PC-3 (cell line): ENCODE measurements at regions not wholly inside any gene's neighbourhood (a gene's known extent, or its start where the extent isn't known, plus 50 kb on each side); places are given as distances from the start of the nearest gene placed in this dataset.
A peak's percentile ranks its signal among the peaks of the same experiment; 100 is the strongest.

Experiments used
- ATAC-seq: fragments of 200-7000 bp; cut with Tn5 transposase; 2 replicates; pipeline ENCODE4 v1.9.1; 2020; ENCODE audit warnings: mild to moderate bottlenecking, moderate library complexity
- BruUV-seq: library from RNA; stranded (reverse); fragments of 400-500 nt; replicated peaks from 2 replicates; lab custom pipeline; 2021; lab: Mats Ljungman, UMichigan
- CTCF ChIA-PET: fragments of 300-600 bp; sonication (Branson Sonifier 250); formaldehyde crosslinking; loops from one replicate; lab custom pipeline; 2022; ENCODE audit warnings: antibody characterized with exemption; lab: Charles Lee
- POLR2A ChIA-PET: fragments of 300-600 bp; sonication (Branson Sonifier 250); formaldehyde crosslinking; loops from one replicate; lab custom pipeline; 2022; ENCODE audit warnings: antibody characterized with exemption; ENCODE audit not compliant: unreplicated experiment; lab: Charles Lee
- DNase-seq: peaks from one replicate; pipeline ENCODE4 v3.0.0-alpha.2; 2015
- H2AFZ ChIP-seq: fragments of 300-600 bp; sonication (generic); 2 replicates; pipeline ENCODE4 v1.6.0; 2016; ENCODE audit warnings: antibody characterized with exemption, low read length
- H3F3A ChIP-seq: fragments of 300-600 bp; sonication (generic); one replicate; pipeline ENCODE4 v1.6.0; 2017; ENCODE audit warnings: antibody characterized with exemption, low read length, control low read depth, mild to moderate bottlenecking; ENCODE audit not compliant: unreplicated experiment
- H3K27ac ChIP-seq: fragments of 300-600 bp; sonication (generic); 2 replicates; pipeline ENCODE4 v1.5.1; 2016; ENCODE audit warnings: mild to moderate bottlenecking, low read length
- H3K27me3 ChIP-seq: fragments of 300-600 bp; sonication (generic); 2 replicates; pipeline ENCODE4 v1.6.1; 2016; ENCODE audit warnings: low read length, mixed read lengths
- H3K36me3 ChIP-seq: fragments of 300-600 bp; sonication (generic); 2 replicates; pipeline ENCODE4 v1.6.1; 2016; ENCODE audit warnings: low read depth, mixed run types, low read length, mixed read lengths
- H3K4me1 ChIP-seq: fragments of 300-600 bp; sonication (generic); 2 replicates; pipeline ENCODE4 v1.5.1; 2016; ENCODE audit warnings: low read length; ENCODE audit not compliant: insufficient read depth
- H3K4me2 ChIP-seq: fragments of 300-600 bp; sonication (generic); 2 replicates; pipeline ENCODE4 v1.6.0; 2016; ENCODE audit warnings: low read length
- H3K4me3 ChIP-seq: fragments of 300-600 bp; sonication (generic); 2 replicates; pipeline ENCODE4 v1.5.1; 2016; ENCODE audit warnings: mild to moderate bottlenecking, low read length, mixed read lengths
- H3K79me2 ChIP-seq: fragments of 300-600 bp; sonication (generic); 2 replicates; pipeline ENCODE4 v1.6.1; 2017; ENCODE audit warnings: low read length, mixed read lengths
- H3K9ac ChIP-seq: fragments of 300-600 bp; sonication (generic); 2 replicates; pipeline ENCODE4 v1.6.0; 2016; ENCODE audit warnings: mild to moderate bottlenecking, low read length
- H3K9me2 ChIP-seq: fragments of 300-600 bp; sonication (generic); replicated peaks from 2 replicates; pipeline ENCODE4 v1.6.1; 2016; ENCODE audit warnings: mixed run types, low read length, mixed read lengths
- H3K9me3 ChIP-seq: fragments of 300-600 bp; sonication (generic); 2 replicates; pipeline ENCODE4 v1.6.1; 2016; ENCODE audit warnings: low read length, mixed read lengths
- H4K20me1 ChIP-seq: fragments of 300-600 bp; sonication (generic); 2 replicates; pipeline ENCODE4 v1.6.1; 2016; ENCODE audit warnings: low read length, mixed read lengths
- CTCF ChIP-seq: fragments of 300-600 bp; sonication (generic); conservative IDR thresholded peaks from 2 replicates; pipeline ENCODE4 v1.5.1; 2017; ENCODE audit warnings: antibody characterized with exemption, low read depth, mild to moderate bottlenecking, low read length
- EZH2 ChIP-seq: fragments of 300-600 bp; sonication (generic); IDR thresholded peaks from one replicate; pipeline ENCODE4 v1.6.1; 2017; ENCODE audit warnings: antibody characterized with exemption, mild to moderate bottlenecking, low read length; ENCODE audit not compliant: unreplicated experiment
- EZH2phosphoT487 ChIP-seq: fragments of 300-600 bp; sonication (generic); IDR thresholded peaks from 2 replicates; pipeline ENCODE4 v1.6.1; 2018; ENCODE audit warnings: mild to moderate bottlenecking, antibody characterized with exemption, low read length, borderline replicate concordance
- intact Hi-C: fragments of 100-400 bp; cut with micrococcal nuclease; formaldehyde crosslinking; loops from 2 replicates; pipeline ENCODE4 v1.9.0; 2023

GRCh38 chr6:1554476-1555310 is 55.0 kb upstream of the FOXC1 start:
- intact Hi-C loops = loop anchor here (5.0 kb wide), 1 partner anchor 1498 kb away; no protein-coding TSS in a partner anchor
- TF ChIP-seq CTCF (peak; percentile 72), EZH2 (no peak)
- ChIA-PET CTCF (no interaction called here), POLR2A (no interaction called here)
- ATAC-seq (peak; percentile 65), DNase-seq (peak; percentile 46)
- no peaks in the 10 kb centered on the region for H3K79me2 ChIP-seq
- peak overlapping the region; percentile 83 for H2AFZ ChIP-seq
- H3K9ac ChIP-seq = peak overlapping the region; percentile 54
- H3K36me3 ChIP-seq = no peaks in the 10 kb centered on the region
- no peak overlapping the region for H3K27ac ChIP-seq
- H3K4me2 ChIP-seq = peak overlapping the region; percentile 68
- H3F3A ChIP-seq = no peaks in the 10 kb centered on the region
- no peaks in the 10 kb centered on the region for H4K20me1 ChIP-seq
- H3K27me3 ChIP-seq = no peaks in the 10 kb centered on the region; the same call in 1 of the 2 replicates
- H3K9me2 ChIP-seq = no peaks in the 10 kb centered on the region
- H3K9me3 ChIP-seq = no peaks in the 10 kb centered on the region
- TSS peak; percentile 81 for BruUV-seq
- peak overlapping the region; percentile 63 for H3K4me3 ChIP-seq
- H3K4me1 ChIP-seq = no peaks in the 10 kb centered on the region

GRCh38 chr6:1558388-1558787 is 51.3 kb upstream of the FOXC1 start:
- intact Hi-C loops = no loop called here
- no TSS peak for BruUV-seq
- Histone ChIP-seq H3K9me3 (0 out of 2 replicates have a peak, but pooled peaks cover 5% of the 10 kb centered on the region), H3K27me3 (peaks cover 4% of the 10 kb centered on the region; the same call in 1 of the 2 replicates), H4K20me1 (no peaks in the 10 kb centered on the region), H3K9me2 (no peaks in the 10 kb centered on the region), H2AFZ (no peak overlapping the region), H3K79me2 (no peaks in the 10 kb centered on the region), H3K27ac (no peak overlapping the region), H3K4me3 (no peak overlapping the region), H3K4me1 (no peaks in the 10 kb centered on the region), H3K36me3 (no peaks in the 10 kb centered on the region), H3F3A (no peaks in the 10 kb centered on the region), H3K4me2 (no peak overlapping the region), H3K9ac (no peak overlapping the region)
- CTCF ChIA-PET = no interaction called here
- DNase-seq (no peak), ATAC-seq (no peak)
- TF ChIP-seq EZH2 = no peak
- no peak for TF ChIP-seq CTCF
- TF ChIP-seq EZH2phosphoT487 = no peak
- POLR2A ChIA-PET = no interaction called here
